Fibroblast of skin of abdomen (primary cell): ENCODE measurements at regions not wholly inside any gene's neighbourhood (a gene's known extent, or its start where the extent isn't known, plus 50 kb on each side); places are given as distances from the start of the nearest gene placed in this dataset.
"Not testable (repeated sequence)": the region's sequence is repeated elsewhere in the genome, so short reads cannot be mapped to it uniquely, and the experiment has no call there.

Experiments
- DNase-seq: peaks from one replicate; pipeline ENCODE4 v3.0.0-alpha.2; 2013

DNA sequence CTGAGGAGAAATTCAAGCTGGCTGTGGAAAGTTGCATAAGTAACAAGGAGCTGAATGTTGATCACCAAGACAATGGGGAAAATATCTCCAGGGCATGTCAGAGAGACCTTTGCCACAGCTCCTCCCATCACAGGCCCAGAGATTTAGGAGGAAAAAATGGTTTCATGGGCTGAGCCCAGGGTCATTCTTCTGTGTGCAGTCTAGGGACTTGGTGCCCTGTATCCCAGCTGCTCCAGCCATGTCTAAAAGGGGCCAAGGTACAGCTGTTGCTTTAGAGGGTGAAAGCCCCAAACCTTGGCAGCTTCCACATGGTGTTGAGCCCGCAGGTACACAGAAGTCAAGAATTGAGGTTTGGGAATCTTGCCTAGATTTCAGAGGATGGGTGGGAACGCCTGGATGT, 439.8 kb upstream of the HNRNPA3 start:
- DNase-seq = no peak

DNA sequence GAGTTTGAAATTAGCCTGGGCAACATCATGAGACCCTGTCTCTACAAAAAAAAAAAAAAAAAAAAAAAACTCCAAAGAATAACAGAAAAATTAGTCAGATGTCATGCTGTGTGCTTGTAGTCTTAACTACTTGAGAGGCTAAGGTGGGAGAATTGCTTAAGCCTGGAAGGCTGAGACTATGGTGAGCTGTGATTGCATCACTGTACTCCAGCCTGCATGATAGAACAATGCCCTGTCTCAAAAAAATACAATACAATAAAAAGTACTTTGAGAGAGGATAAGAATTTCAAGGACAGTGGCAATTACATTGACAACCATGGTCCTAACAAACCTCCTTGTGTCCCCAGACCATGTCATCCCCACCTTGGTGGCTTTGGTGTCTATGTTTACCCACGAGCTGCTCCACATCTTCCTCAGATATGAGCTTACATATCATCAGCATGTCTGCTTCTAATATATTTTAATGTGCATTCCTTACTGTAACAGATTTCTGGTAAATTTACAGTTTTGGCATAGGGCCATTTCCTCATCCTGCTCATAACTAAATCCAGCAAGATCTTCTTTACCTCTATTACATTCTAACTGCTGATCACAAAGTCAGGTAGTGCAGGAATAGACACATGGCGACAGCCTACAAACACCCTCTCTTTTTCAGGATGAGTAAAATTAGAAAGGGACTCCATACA, 437.7 kb upstream of the HNRNPA3 start:
- DNase-seq = peak; percentile 77

DNA sequence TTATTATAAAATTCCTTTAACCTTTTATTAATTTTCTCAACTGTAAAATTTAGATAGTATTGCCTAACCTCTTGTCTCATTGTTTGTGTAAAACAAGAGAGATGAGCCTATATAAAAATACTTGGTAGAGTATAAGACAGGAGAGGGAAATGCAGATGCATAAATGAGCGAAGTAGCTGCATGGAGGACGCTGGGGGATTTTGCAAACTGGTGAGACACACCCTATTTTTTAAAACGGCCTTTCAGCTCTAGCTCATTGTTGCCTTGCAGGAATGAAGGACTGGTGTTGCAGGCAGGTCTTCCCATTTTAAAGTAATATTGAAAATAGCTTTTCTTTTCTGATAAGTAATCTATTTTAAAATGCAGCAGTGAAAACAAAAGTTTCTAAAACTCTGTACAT, 435.3 kb upstream of the HNRNPA3 start:
- no peak for DNase-seq

DNA sequence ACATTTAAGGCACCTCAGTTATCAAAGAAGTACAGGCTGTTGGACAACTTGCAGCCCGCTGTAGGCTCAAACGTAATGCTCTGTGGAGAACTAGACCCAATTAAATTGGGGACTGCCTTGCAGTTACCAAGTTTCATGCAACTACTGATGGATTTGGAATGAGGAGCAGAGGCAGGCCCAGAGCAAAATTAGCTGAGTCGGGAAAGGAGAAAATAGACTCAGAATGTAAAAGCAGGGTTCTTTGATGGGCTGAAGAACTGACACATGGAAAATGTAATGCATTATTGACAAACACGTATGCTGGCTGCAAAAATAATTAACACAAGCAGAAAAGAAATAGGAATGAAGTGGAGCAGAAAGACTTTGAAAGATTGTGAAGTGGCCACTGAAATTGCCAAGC, 432.7 kb upstream of the HNRNPA3 start:
- no peak for DNase-seq

DNA sequence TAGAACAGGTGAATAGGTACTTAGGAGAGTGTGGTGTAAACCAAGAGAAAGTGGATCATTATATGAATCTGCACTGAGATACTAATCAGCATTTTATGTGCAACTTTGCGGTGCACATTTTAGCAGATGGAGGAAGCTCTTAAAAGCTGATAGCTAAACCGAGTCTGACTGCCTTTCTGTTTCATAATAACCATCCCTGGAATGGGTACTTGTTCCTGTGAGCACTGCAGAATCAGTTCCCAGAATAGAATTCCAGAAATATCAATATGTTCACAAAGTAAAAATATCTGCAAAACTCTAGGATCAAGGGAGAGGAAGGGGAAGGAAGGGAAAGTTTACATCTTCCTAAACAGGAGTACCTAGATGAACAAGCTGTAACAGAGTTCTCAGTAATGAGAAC, 432.2 kb upstream of the HNRNPA3 start:
- no peak for DNase-seq

DNA sequence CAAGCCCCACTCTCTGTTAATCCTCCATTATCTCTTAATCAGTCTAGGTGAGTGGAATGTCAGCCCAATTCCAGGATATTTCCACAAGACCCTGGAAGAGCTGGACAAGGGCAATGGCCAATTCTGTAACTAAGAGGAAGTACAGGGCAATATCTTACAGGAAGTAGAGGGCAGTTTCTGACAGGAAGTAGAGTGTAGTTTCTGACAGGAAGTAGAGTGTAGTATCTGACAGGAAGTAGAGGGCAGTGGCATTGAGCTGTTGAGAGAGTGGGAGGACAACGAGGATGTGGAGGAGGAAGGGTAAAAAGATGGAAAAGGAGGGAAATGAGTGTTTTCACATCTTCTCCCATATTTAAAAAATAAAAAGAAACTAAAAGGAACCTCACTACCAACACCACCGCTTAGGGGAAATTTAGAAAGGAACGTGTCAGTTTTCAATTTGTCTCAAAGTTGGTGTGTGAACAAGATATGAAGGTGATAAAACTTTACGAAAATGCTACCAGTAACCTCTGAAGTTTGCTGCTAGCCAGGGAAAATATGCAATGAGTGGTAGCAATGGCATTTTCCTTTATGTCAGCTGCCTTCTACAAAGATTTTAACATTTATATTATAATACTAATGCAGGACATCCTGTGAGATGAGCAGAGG, 430.9 kb upstream of the HNRNPA3 start:
- DNase-seq = peak; percentile 22

DNA sequence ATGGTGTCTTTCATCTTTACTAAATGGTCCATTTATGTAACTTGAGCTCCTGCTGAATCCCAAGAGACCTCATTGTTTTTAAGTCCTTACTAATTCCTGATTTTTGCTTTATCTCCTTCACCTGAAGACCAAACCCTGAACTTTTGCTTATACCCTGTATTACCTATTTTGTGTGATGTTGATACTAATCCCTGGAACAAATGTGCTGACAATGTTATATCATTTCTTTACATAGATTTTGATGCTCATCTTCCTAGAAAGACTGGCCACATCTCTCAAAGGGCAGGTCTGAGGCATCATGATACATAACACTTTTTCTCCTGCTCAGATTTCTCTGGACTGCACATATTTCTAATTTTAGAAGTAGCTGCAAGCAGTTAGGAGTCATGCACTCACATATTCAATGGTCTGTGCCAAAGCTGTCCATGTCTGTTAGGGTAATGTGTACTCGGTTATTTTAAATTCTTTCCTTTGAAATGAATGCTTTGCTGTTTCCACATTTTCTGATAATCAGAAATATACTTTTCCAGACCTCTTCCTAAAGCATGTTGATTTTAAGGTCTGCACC, 427.9 kb upstream of the HNRNPA3 start:
- DNase-seq = peak; percentile 16

DNA sequence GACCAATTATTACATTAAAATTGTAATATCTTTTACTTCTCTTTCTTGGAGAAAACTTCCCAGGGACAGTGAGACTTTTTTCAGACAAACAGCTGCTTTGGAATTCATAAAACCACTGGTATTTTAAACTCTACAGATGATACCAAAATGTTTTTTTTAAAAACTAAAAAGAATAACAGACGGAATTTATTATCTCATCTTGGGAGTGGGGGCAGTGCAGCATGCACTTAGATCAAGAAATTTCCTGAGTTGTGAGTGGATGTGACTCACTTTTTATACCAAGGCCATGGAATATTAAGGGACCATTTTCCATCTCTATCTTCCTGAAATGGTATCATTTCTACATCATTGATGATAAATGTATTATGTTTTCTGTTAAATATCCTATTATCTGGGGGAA, 422.8 kb upstream of the HNRNPA3 start:
- DNase-seq = peak; percentile 68

DNA sequence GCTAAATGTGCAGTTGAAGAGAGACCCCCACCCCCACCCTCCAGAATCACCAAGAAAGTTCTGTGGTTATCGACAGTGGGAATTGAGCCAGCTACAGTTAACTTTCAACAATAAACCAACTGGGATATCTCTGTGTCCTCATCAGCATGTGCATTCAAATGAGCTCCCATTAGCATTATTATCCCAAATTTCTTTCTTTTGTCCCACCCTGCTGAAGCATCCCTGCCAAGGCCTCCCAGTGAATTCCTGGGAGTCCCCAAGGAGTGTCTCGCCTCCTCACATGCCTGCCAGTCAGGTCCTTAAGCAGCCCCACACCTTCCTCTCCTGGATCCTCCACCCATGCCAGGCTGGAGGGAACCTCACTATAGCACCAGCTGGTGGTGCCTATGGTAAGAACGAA, 422.1 kb upstream of the HNRNPA3 start:
- DNase-seq = no peak

DNA sequence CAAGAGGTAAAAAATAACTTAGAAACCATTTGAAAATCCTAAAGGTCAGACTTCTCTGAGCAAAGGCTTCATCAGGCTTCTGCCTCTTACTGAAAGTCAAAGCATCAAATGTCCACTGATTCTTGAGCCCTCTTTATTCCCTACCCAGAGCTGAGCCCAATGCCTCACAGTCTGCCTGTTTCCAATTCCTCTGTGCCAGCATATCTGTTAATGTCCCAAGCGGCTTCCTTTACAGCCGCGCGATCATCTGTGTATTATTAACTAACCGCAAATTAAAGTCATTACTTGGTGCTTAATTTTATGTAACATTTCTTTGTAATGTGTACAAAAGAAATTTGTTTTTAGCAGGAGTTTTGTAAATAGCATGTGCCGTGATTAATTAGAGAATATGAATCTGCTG, 418.8 kb upstream of the HNRNPA3 start:
- no peak for DNase-seq

DNA sequence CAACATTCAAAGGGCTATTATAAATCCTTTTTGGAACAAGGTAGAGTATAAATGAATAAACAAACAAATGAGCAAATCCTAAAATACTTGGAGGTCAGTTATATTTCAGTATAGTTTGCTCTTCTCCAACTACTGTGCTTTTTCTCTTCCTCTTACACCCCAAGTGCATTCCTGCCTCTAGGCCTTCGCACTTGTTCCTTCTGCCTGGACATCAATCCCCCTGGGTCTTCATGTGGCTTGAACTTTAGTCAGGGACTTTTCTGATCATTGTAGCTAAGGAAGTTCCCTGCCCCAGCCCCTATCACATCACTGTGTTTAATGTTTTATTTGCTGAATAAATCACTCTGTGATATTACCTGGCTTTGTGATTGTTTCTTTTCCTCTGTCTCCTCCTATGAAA, 418.2 kb upstream of the HNRNPA3 start:
- DNase-seq = no peak

DNA sequence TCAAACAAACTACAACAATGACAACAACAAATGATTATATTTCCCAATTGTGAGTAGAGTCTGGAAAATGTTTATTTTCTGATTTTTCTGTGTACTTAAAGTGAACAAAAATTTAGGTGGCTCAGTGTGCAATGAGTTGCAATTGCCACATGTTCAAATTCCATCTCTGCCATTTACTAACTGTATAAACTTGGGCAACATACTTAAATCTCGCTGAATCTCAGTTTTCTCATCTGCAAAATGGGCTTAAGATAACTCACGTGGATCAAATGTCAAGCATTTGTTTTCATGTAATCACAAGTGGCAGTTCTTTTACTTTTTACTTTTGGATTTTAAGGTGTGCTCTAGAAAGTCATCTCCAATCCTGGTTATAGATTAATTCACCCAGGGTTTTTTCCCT, 416.8 kb upstream of the HNRNPA3 start:
- no peak for DNase-seq

DNA sequence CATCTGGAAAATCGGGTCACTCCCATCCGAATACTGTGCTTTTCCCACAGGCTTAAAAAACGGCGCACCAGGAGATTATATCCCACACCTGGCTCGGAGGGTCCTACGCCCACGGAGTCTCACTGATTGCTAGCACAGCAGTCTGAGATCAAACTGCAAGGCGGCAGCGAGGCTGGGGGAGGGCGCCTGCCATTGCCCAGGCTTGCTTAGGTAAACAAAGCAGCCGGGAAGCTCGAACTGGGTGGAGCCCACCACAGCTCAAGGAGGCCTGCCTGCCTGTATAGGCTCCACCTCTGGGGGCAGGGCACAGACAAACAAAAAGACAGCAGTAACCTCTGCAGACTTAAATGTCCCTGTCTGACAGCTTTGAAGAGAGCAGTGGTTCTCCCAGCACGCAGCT, 415.9 kb upstream of the HNRNPA3 start:
- DNase-seq = not testable (repeated sequence)

DNA sequence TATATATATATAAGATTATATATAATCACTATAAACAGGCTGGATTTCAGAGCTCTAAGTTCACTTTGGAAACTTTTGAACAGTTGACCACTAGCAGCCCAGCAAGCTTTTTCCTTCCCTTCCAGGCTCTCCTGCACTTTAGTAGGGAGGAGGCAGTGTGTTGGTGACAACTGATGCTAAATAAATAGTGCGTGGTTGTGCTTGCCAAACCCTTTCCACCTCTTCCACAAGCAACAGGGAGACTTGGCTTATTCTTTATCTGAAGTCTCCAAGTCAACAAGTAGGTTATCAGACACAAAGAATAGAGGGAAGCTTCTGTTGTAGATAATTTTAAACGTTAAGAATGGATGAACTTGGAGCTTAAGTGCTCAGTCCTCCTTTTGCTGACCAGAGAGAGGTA, 408.2 kb upstream of the HNRNPA3 start:
- no peak for DNase-seq

DNA sequence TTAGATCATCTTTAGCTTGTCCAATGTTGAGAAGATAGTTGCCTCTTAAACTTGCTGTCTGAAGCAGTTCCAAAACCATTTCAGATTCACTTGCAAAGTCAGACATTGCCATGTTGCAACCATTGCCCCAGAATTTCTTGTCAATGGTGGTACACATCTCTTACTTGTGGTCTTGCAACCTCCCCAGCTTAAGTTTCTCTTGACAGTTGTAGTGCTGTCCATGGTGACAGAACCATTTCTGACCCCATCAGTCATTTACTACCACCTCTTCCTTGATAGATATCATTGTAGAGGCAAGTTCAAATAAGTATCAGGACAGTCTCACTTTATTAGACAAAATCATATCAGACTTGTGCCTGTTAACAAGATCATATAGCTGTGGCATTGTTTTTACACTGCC, 407.2 kb upstream of the HNRNPA3 start:
- no peak for DNase-seq

DNA sequence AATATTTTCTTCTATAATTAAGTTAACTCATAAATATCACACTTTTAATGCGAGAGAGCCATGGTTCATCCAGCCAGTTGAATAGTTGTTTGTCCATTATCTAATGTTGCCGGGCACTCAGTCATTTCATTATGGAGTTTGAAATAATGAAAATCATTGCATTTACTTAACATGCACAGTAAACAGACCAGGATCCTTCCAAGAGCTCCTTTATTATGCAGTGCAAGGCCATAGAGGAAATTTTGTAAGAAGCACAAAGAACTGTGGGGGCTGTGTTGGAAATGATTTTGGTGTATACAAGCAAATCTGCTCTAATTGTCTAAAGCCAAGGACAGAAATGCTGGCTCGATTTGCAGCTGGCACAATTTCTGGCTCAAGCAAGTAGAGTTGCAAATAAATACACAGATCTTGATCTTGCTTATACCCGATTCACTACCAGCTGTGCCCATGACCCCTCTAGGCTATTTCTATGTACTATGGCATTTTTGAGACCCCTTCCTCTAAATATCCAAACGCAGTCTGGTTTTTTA, 400.3 kb upstream of the HNRNPA3 start:
- no peak for DNase-seq

DNA sequence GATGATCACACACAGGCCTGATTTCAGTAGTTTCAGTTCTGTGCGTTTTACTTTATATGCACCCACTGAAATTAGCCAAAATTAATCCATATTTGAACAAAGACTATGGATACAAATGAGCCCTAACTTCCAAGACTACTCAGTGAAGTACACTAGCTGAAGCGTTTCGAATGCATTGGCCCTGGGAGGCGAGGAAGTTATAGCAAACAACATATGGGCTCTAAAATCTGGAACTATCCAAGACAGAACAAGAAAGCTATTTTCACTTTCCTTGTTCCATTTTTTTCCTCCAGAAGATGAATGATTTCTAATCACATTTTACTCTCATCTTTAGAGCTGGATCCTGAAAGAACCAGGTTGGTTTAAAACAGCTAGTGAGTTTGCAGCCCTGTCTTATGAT, 399.4 kb upstream of the HNRNPA3 start:
- no peak for DNase-seq

DNA sequence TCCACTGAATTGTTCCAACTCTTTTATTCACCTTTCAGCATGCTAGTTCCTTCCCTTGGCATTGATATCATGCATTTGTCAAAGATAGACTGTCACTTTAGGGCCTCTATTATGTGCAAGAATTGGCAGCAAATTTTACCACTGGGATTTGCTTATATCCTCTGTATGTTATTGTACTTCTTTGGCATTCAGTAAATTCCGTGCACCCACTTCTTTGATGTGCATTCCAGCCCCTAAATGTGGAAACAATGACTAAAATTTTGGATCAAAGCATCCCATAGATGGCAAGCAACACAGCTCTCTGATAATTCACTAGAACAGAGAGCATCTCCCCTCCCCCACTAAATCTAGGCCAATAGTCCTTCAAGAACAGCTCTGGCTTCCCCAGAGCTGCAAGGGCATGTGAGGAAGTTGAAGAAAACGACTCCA, 399.0 kb upstream of the HNRNPA3 start:
- DNase-seq = no peak

DNA sequence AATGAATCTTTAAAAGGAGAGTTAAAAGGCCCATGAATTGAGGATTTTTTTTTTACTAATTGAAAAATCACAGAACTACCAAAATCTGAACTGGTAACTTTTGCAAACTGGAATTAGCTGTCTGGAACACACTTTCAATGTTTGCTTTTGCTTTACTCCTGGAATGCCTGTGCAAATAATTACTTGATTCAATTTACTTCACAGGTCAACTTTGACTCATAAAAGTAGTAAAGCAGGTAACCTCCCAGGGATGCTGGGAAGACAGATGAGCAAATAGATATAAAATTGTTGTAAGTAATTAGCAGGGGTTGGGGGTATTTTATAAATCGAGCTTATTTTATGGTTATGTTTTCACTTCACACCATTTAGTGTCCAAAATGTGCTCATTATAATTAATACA, 398.3 kb upstream of the HNRNPA3 start:
- no peak for DNase-seq

DNA sequence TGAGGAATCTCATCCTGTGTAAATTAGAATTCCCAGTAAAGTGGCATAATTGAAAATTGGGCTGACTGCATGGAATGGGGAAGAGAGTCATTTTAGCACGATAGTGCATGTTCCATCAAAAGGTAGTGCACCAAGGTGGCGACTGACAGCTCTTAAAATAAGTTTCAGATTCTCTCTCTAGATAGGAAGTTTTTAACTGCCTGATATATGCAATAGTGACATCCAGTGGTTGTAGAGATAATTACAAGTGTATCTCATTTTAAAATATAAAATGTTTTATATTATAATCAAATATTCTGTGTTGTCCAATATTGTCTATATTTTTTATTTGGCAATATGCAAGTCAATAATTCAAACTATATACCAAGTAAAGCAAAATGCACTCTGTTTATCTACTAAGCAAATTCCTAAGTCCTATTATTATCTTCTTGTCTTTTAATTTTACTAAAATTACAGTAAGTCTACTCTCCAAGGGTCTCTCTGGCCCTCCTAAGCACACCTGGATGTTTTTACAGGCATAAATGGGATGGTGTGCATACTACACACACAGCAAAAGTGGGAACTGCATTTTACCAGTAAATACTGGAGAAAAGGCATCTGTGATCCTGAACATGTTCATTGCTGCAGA, 397.7 kb upstream of the HNRNPA3 start:
- DNase-seq = peak; percentile 37

DNA sequence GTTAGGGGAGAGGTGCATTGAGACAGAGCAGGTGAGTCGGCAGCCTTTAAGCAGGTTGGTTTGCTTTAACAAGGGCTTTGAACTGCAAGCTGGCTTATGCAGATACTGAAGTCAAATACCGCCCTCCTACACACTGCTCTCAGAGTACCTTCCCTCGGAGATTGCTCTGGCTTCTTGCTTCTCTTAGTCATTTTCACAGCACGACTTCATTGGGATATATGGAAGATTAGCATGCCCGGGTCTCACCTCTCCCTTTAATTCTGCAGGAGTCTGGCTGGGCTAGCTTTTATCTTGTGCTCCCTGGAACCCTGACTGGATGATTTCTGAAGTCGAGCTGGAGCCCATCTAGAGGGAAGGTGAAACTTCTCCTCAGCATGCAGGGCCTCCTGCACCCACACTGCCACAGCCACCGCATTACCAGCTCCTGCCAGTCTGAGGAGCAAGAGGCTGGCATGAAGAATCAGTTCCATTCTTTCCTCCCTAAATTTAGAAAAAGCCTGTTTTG, 395.5 kb upstream of the HNRNPA3 start:
- DNase-seq = no peak

DNA sequence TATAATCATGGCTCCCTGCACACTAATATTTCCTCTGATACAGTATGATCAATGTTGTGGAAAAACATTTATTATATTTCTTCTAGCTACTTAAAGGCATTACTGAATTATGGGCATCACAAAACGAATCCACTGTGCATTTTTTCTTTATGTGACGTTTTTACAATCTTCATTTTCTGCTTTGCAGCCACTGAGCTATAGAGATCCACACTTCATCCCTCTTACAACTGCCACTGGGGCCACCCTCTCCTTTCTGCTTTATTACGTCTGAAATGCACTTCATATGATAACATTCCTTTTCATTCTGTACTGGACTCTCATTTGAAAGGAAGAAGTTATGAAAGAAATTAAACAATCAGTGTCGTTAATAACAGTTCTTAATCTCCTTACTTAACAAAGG, 394.5 kb upstream of the HNRNPA3 start:
- DNase-seq = no peak

DNA sequence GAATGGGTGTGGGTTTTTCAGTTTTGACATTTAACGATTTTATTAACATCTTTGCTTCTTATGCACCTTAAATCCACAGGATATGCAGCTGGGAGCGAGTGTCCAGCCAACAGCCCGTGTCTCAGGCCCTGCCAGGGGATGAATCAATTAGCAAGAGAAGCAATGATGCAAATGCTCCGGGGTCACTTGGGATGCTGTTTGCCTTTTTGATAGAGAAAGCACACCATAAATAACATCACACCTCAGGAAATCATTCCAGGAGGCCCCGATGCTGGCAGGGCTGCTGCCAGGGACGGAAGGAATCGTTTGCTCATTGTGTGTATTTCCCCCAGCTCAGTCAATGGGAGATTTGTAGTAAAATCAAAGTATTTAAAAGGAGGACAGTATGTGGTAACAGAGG, 394.0 kb upstream of the HNRNPA3 start:
- DNase-seq = no peak
